NCI-H446 (cell line): ENCODE measurements at regions not wholly inside any gene's neighbourhood (a gene's known extent, or its start where the extent isn't known, plus 50 kb on each side); places are given as distances from the start of the nearest gene placed in this dataset.

Experiments used
- DNase-seq, 2 experiments: peaks; one replicate each; lab custom pipeline; 2025; lab: John Stamatoyannopoulos, UW

DNA sequence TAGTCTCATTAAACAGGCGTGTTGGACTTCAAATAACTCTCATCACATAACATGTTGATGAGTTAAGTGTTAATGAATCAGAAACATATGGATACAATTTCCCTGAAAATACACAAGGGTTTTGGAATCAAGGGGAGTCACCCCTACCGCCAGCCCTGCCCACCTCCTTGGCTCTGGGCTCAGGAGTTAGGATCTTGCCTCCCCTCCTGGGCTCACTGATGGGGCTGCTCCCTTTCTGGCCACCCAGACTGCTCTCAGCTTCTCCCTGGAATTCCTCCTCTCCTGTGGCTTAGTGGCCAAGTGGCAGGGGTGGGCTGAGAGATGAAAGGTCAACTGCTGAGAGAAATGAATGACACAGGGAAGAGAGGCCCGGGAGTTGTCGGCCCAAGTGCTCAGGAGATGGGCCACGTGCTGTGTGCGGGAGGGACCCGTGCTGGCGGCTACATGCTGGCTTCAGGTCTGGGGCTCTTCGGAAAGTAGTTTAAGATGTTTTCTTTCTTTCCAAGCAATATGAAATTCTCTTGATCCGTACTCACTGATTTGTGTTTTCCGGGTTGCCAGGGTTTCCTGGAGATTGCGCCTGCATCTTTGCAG, 55.8 kb upstream of the TNP1 start:
- no peak for DNase-seq

GRCh38 chr2:216914491-216914890, 54.6 kb upstream of the TNP1 start:
- no peak for DNase-seq

GRCh38 chr2:216911886-216912285, 52.0 kb upstream of the TNP1 start:
- peak in 1 of 2 experiments; percentile 57 for DNase-seq

- DNase-seq = peak in 1 of 2 experiments; percentile 60
Measured at GRCh38 chr2:216911008-216911407, 51.1 kb upstream of the TNP1 start.

DNA sequence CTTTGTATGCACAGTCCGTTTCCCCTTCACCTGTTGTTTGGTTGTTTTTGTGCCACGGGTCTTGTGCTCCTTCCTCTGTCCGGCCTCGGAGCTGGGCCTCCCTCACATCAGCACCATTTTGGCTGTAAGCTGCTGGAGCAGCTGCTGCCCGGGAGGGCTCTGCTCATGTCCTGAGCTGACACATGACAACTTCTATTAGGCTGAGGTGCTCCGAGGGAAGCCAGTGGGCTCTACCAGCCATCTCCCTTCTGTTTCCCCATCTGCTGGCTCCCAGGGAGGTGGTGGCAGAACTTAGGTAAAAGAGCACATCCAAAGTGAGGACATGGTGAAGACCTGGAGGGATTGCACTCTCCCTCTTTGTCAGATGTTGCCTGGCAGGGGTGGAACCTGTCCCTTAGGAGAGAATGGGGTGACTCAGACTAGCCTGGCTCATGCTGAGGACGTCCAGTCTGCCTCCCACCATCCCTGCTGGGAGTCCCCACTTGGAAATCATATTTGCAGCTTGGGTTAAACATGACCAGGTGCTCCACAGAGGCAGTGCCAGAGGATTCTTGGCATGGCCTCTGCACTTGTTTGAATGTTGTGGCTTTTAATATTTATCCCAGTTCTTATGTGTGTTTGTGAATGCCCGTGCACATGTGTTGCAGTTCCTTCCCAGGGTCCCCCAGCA, 49.8 kb upstream of the TNP1 start:
- peak; percentile 33 to 86 for DNase-seq
